HCT116 (cell line): ENCODE measurements at regions not wholly inside any gene's neighbourhood (a gene's known extent, or its start where the extent isn't known, plus 50 kb on each side); places are given as distances from the start of the nearest gene placed in this dataset.

Experiments
- POLR2A ChIP-seq: IDR thresholded peaks from 2 replicates; pipeline ENCODE4 v1.7.0; 2011; ENCODE audit warnings: borderline replicate concordance; ENCODE audit not compliant: insufficient read depth, insufficient read length; ENCODE audit errors: extremely low read depth
- POLR2AphosphoS5 ChIP-seq: IDR thresholded peaks from 2 replicates; pipeline ENCODE4 v1.6.1; 2011; ENCODE audit warnings: mild to moderate bottlenecking, low read depth, low read length, moderate library complexity
- ZFX ChIP-seq: fragments of 450-650 bp; IDR thresholded peaks from 2 replicates; pipeline ENCODE4 v1.6.1; 2017

DNA sequence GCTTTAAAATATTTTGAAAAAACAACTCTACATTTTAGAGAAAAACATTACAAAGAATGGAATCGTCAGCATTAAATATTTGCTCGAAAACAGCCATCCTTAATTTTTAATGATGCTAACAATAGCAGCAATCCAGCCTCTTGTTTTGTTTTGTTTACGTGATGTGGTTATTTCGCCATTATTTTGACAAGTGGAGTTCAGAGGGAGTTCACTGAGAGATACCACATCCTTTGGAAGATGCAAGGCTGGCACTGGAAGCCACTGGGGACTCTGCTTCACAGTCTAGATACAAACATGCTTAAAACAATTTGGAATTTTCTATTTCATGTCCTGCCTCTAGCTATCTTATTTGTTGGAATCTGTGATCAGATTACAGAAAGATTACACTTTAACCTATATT, 556.3 kb downstream of the PCDH17 start:
- no peak for TF ChIP-seq POLR2AphosphoS5
- TF ChIP-seq POLR2A: no peak
- no peak for TF ChIP-seq ZFX
